Mesodermal cell (in vitro differentiated cells): ENCODE measurements at regions not wholly inside any gene's neighbourhood (a gene's known extent, or its start where the extent isn't known, plus 50 kb on each side); places are given as distances from the start of the nearest gene placed in this dataset.

ENCODE experiments used
- H3K27ac ChIP-seq: 2 replicates; pipeline ENCODE4 v1.7.0; 2013; ENCODE audit warnings: mild to moderate bottlenecking, low read depth, low read length, moderate library complexity; ENCODE audit not compliant: severe bottlenecking
- H3K36me3 ChIP-seq: 2 replicates; pipeline ENCODE4 v1.7.1; 2013; ENCODE audit warnings: mild to moderate bottlenecking, low read length, moderate library complexity; ENCODE audit not compliant: control insufficient read depth, insufficient read depth
- H3K4me1 ChIP-seq: one replicate; pipeline ENCODE4 v1.7.1; 2013; ENCODE audit warnings: mild to moderate bottlenecking, low read length; ENCODE audit not compliant: insufficient read depth, control insufficient read depth, poor library complexity, severe bottlenecking
- H3K4me3 ChIP-seq: 2 replicates; pipeline ENCODE4 v1.7.0; 2013; ENCODE audit warnings: low read length, control low read depth, mild to moderate bottlenecking; ENCODE audit not compliant: insufficient read depth, poor library complexity, severe bottlenecking; ENCODE audit errors: extremely low read depth
- H3K9me3 ChIP-seq: 2 replicates; pipeline ENCODE4 v1.7.1; 2013; ENCODE audit warnings: mild to moderate bottlenecking, low read length, moderate library complexity; ENCODE audit not compliant: control insufficient read depth
- WGBS, 2 experiments: methylation state at CpG; one replicate each; pipeline ENCODE4 v1.1.5; 2013; ENCODE audit warnings: missing lambda C conversion rate in 2 of 2; ENCODE audit not compliant: insufficient coverage in 2 of 2; 5-methylcytosine and 5-hydroxymethylcytosine counted together

GRCh38 chr14:98069712-98070171, 1202.3 kb downstream of the BCL11B start:
- Histone ChIP-seq H3K36me3 (no peaks in the 10 kb centered on the region), H3K4me1 (peaks cover 12% of the 10 kb centered on the region), H3K4me3 (no peak overlapping the region), H3K27ac (peak overlapping the region; percentile 66), H3K9me3 (no peaks in the 10 kb centered on the region)
- 60 to 88% methylated on average over 1 of the region's 2 CpGs for WGBS, 2 experiments

- Histone ChIP-seq H3K4me3 (no peak overlapping the region), H3K36me3 (no peaks in the 10 kb centered on the region), H3K9me3 (no peaks in the 10 kb centered on the region), H3K4me1 (peaks cover 12% of the 10 kb centered on the region), H3K27ac (no peak overlapping the region)
Observed at GRCh38 chr14:98070536-98070935, 1201.5 kb downstream of the BCL11B start.

GRCh38 chr14:98074111-98074510, 1197.9 kb downstream of the BCL11B start:
- H3K36me3 ChIP-seq = no peaks in the 10 kb centered on the region
- H3K9me3 ChIP-seq = no peaks in the 10 kb centered on the region
- H3K4me1 ChIP-seq = peaks cover 12% of the 10 kb centered on the region
- H3K4me3 ChIP-seq = no peak overlapping the region
- H3K27ac ChIP-seq = no peak overlapping the region
- WGBS, 2 experiments = 98 to 100% methylated on average over 4 of the region's 5 CpGs

- H3K27ac ChIP-seq = no peak overlapping the region
- H3K9me3 ChIP-seq = no peaks in the 10 kb centered on the region
- no peaks in the 10 kb centered on the region for H3K4me1 ChIP-seq
- H3K36me3 ChIP-seq = no peaks in the 10 kb centered on the region
- H3K4me3 ChIP-seq = no peak overlapping the region
- 66 to 72% methylated on average over 3 of the region's 3 CpGs for WGBS, 2 experiments
Observed at GRCh38 chr14:98077176-98077575, 1194.8 kb downstream of the BCL11B start.

GRCh38 chr14:98082833-98083232, 1189.2 kb downstream of the BCL11B start:
- Histone ChIP-seq H3K4me1 (no peaks in the 10 kb centered on the region), H3K27ac (no peak overlapping the region), H3K4me3 (no peak overlapping the region), H3K9me3 (no peaks in the 10 kb centered on the region), H3K36me3 (no peaks in the 10 kb centered on the region)
- 33 to 71% methylated on average over 1 of the region's 1 CpG for WGBS, 2 experiments

- no CpG with 5 or more reads among the region's 1 CpG for WGBS, 2 experiments
- H3K4me3 ChIP-seq = no peak overlapping the region
- H3K4me1 ChIP-seq = no peaks in the 10 kb centered on the region
- H3K36me3 ChIP-seq = no peaks in the 10 kb centered on the region
- H3K27ac ChIP-seq = no peak overlapping the region
- no peaks in the 10 kb centered on the region for H3K9me3 ChIP-seq
Observed at GRCh38 chr14:98085751-98086150, 1186.2 kb downstream of the BCL11B start.

GRCh38 chr14:98093111-98093510, 1178.9 kb downstream of the BCL11B start:
- Histone ChIP-seq H3K4me1 (no peaks in the 10 kb centered on the region), H3K4me3 (no peak overlapping the region), H3K27ac (no peak overlapping the region), H3K36me3 (no peaks in the 10 kb centered on the region), H3K9me3 (no peaks in the 10 kb centered on the region)
- 89 to 96% methylated on average over 2 of the region's 2 CpGs for WGBS, 2 experiments

GRCh38 chr14:98099527-98099926, 1172.5 kb downstream of the BCL11B start:
- no peaks in the 10 kb centered on the region for H3K9me3 ChIP-seq
- no peak overlapping the region for H3K4me3 ChIP-seq
- 92 to 97% methylated on average over 2 of the region's 2 CpGs for WGBS, 2 experiments
- H3K27ac ChIP-seq = no peak overlapping the region
- H3K36me3 ChIP-seq = no peaks in the 10 kb centered on the region
- no peaks in the 10 kb centered on the region for H3K4me1 ChIP-seq

- no peaks in the 10 kb centered on the region for H3K4me1 ChIP-seq
- no peaks in the 10 kb centered on the region for H3K36me3 ChIP-seq
- H3K9me3 ChIP-seq = no peaks in the 10 kb centered on the region
- no peak overlapping the region for H3K27ac ChIP-seq
- no peak overlapping the region for H3K4me3 ChIP-seq
- WGBS, 2 experiments = no CpG with 5 or more reads among the region's 3 CpGs
Observed at GRCh38 chr14:98101323-98101722, 1170.7 kb downstream of the BCL11B start.

- WGBS, 2 experiments = 88 to 94% methylated on average over 1 to 2 of the region's 2 CpGs
- no peak overlapping the region for H3K27ac ChIP-seq
- H3K4me3 ChIP-seq = no peak overlapping the region
- H3K9me3 ChIP-seq = no peaks in the 10 kb centered on the region
- no peaks in the 10 kb centered on the region for H3K36me3 ChIP-seq
- no peaks in the 10 kb centered on the region for H3K4me1 ChIP-seq
Observed at GRCh38 chr14:98103705-98104104, 1168.3 kb downstream of the BCL11B start.

- H3K9me3 ChIP-seq = no peaks in the 10 kb centered on the region
- H3K27ac ChIP-seq = no peak overlapping the region
- no peak overlapping the region for H3K4me3 ChIP-seq
- H3K4me1 ChIP-seq = no peaks in the 10 kb centered on the region
- 94 to 100% methylated on average over 2 of the region's 3 CpGs for WGBS, 2 experiments
- H3K36me3 ChIP-seq = no peaks in the 10 kb centered on the region
Observed at GRCh38 chr14:98109326-98109725, 1162.7 kb downstream of the BCL11B start.
